HepG2 (cell line): ENCODE measurements at regions not wholly inside any gene's neighbourhood (a gene's known extent, or its start where the extent isn't known, plus 50 kb on each side); places are given as distances from the start of the nearest gene placed in this dataset.

Source experiments
- ATAC-seq: fragments of 200-7000 bp; cut with Tn5 transposase; 3 replicates; pipeline ENCODE4 v1.9.1; 2020; ENCODE audit warnings: mild to moderate bottlenecking, moderate library complexity
- BruUV-seq: library from RNA; stranded (reverse); fragments of 400-500 nt; replicated peaks from 2 replicates; lab custom pipeline; 2021; lab: Mats Ljungman, UMichigan
- CTCF ChIA-PET: fragments of 300-600 bp; formaldehyde crosslinking; extraction: SDS; loops from one replicate; lab custom pipeline; 2021; ENCODE audit warnings: low total read pairs, inconsistent platforms, low intra/inter-chr PET ratio; lab: Yijun Ruan, JAX
- POLR2A ChIA-PET: fragments of 350-600 bp; sonication (Branson Sonifier 250); formaldehyde crosslinking; loops from one replicate; lab custom pipeline; 2020; ENCODE audit warnings: antibody characterized with exemption, inconsistent platforms; lab: Yijun Ruan, JAX
- DNase-seq: peaks from one replicate; pipeline ENCODE4 v3.0.0-alpha.2; 2015; ENCODE audit warnings: low spot score
- FAIRE-seq: peaks from 3 replicates; lab custom pipeline; 2011; peaks lifted over from hg19 to GRCh38; lab: Jason Lieb, UNC
- H2AFZ ChIP-seq: one replicate; pipeline ENCODE4 v1.6.1; 2011; ENCODE audit warnings: low read length, inconsistent platforms
- H3K27ac ChIP-seq: fragments of 300-600 bp; 3 replicates; pipeline ENCODE4 v1.8.0; 2011; ENCODE audit warnings: mixed run types, mild to moderate bottlenecking, mixed read lengths, low read length, inconsistent platforms; ENCODE audit not compliant: insufficient read depth; ENCODE audit errors: extremely low read length
- H3K27me3 ChIP-seq, 2 experiments: fragments of 200-600 bp in 1 of 2; 2 replicates in 1 of 2; 3 replicates in 1 of 2; pipeline versions ENCODE4 v1.6.0 to v1.8.0; 2011; ENCODE audit warnings: low read length in 2 of 2, mild to moderate bottlenecking in 2 of 2, moderate library complexity in 2 of 2, inconsistent platforms in 1 of 2; ENCODE audit not compliant: insufficient read depth in 2 of 2, control insufficient read depth in 1 of 2
- H3K36me3 ChIP-seq, 2 experiments: fragments of 200-600 bp in 1 of 2; replicated peaks in 1 of 2; 2 replicates in 1 of 2; 3 replicates in 1 of 2; pipeline versions ENCODE4 v1.5.1 to v1.8.0; 2011; ENCODE audit warnings: low read length in 2 of 2, inconsistent platforms in 1 of 2; ENCODE audit not compliant: insufficient read depth in 2 of 2, control insufficient read depth in 1 of 2
- H3K4me1 ChIP-seq: 2 replicates; pipeline ENCODE4 v1.5.1; 2012; ENCODE audit warnings: low read length, inconsistent platforms; ENCODE audit not compliant: insufficient read depth
- H3K4me2 ChIP-seq: 2 replicates; pipeline ENCODE4 v1.6.0; 2011; ENCODE audit warnings: low read depth, low read length, inconsistent platforms
- H3K4me3 ChIP-seq, 3 experiments: fragments of 200-600 bp in 1 of 3; sonication (generic), shearing (Covaris generic) in 1 of 3; replicated peaks in 1 of 3; 2 replicates each; pipeline ENCODE4 v1.5.1; 2011 to 2016; ENCODE audit warnings: low read length in 3 of 3, inconsistent platforms in 2 of 3, low read depth in 2 of 3, mild to moderate bottlenecking in 2 of 3, control low read depth in 1 of 3, mixed read lengths in 1 of 3; ENCODE audit not compliant: insufficient read depth in 1 of 3
- H3K79me2 ChIP-seq: one replicate; pipeline ENCODE4 v1.6.1; 2011; ENCODE audit warnings: low read length, inconsistent platforms; ENCODE audit not compliant: insufficient read depth
- H3K9ac ChIP-seq: 2 replicates; pipeline ENCODE4 v1.6.0; 2011; ENCODE audit warnings: mild to moderate bottlenecking, low read depth, low read length, inconsistent platforms; ENCODE audit not compliant: insufficient read depth
- H3K9me3 ChIP-seq: 2 replicates; pipeline ENCODE4 v1.5.1; 2012; ENCODE audit warnings: mild to moderate bottlenecking, low read length
- H4K20me1 ChIP-seq: 2 replicates; pipeline ENCODE4 v1.6.0; 2011; ENCODE audit warnings: inconsistent platforms, mild to moderate bottlenecking, low read length, moderate library complexity; ENCODE audit not compliant: insufficient read depth
- CTCF ChIP-seq: sonication (generic); formaldehyde crosslinking; IDR thresholded peaks from 2 replicates; pipeline ENCODE4 v1.5.0; 2020; ENCODE audit warnings: mild to moderate bottlenecking, missing genetic modification reagents, moderate library complexity
- IKZF5 ChIP-seq: IDR thresholded peaks from 2 replicates; pipeline ENCODE4 v1.6.1; 2018; ENCODE audit warnings: missing genetic modification reagents, mild to moderate bottlenecking, missing compliant biosample characterization
- KLF6 ChIP-seq: IDR thresholded peaks from 2 replicates; pipeline ENCODE4 v1.8.0; 2016; ENCODE audit warnings: missing biosample characterization, missing genetic modification reagents
- MAFK ChIP-seq, 2 experiments: IDR thresholded peaks in 1 of 2; conservative IDR thresholded peaks in 1 of 2; 2 replicates each; pipeline ENCODE4 v1.6.1; 2011; ENCODE audit warnings: improper control_type of control experiment in 2 of 2, low read length in 2 of 2
- MIXL1 ChIP-seq: IDR thresholded peaks from 2 replicates; pipeline ENCODE4 v1.6.1; 2016
- RAD21 ChIP-seq: fragments of 450-650 bp; formaldehyde crosslinking; IDR thresholded peaks from 2 replicates; pipeline ENCODE4 v1.5.0; 2020; ENCODE audit warnings: mild to moderate bottlenecking
- SMC3 ChIP-seq: IDR thresholded peaks from 2 replicates; pipeline ENCODE4 v1.6.1; 2011; ENCODE audit warnings: low read length, improper control_type of control experiment
- SNAPC5 ChIP-seq: sonication (generic); formaldehyde crosslinking; IDR thresholded peaks from 2 replicates; pipeline ENCODE4 v1.8.1; 2023; ENCODE audit warnings: mild to moderate bottlenecking, missing genetic modification reagents, borderline replicate concordance
- STAG1 ChIP-seq: sonication (generic); formaldehyde crosslinking; IDR thresholded peaks from 2 replicates; pipeline ENCODE4 v1.4.0; 2020; ENCODE audit warnings: missing genetic modification reagents
- U2AF2 ChIP-seq: fragments of 200-400 bp; formaldehyde crosslinking; IDR thresholded peaks from 2 replicates; pipeline ENCODE4 v1.6.1; 2017; ENCODE audit warnings: low read depth, mild to moderate bottlenecking, low read length
- ZNF17 ChIP-seq: sonication (generic); formaldehyde crosslinking; IDR thresholded peaks from 2 replicates; pipeline ENCODE4 v1.5.0; 2020; ENCODE audit warnings: mild to moderate bottlenecking, missing genetic modification reagents
- ZNF503 ChIP-seq: sonication (generic); formaldehyde crosslinking; IDR thresholded peaks from 2 replicates; pipeline ENCODE4 v1.4.0; 2020; ENCODE audit warnings: missing genetic modification reagents
- WGBS: methylation state at CpG from one replicate; pipeline ENCODE4 v1.1.6; 2017; ENCODE audit warnings: low lambda C conversion rate; 5-methylcytosine and 5-hydroxymethylcytosine counted together
- in situ Hi-C: cut with HindIII; loops from 2 replicates; pipeline ENCODE4 v1.10.0; 2017; ENCODE audit warnings: low pct_unique_long_range_greater_than_20kb; ENCODE audit not compliant: extremely low pct_ligation_motif_present
- intact Hi-C: fragments of 100-400 bp; cut with micrococcal nuclease; formaldehyde crosslinking; loops from one replicate; pipeline ENCODE4 v1.10.0; 2022; ENCODE audit not compliant: unreplicated experiment
- TF ChIP-seq, protein P1 (sequence below): IDR thresholded peaks from 2 replicates; pipeline ENCODE4 v1.6.1; 2012; ENCODE audit warnings: inconsistent platforms

DNA sequence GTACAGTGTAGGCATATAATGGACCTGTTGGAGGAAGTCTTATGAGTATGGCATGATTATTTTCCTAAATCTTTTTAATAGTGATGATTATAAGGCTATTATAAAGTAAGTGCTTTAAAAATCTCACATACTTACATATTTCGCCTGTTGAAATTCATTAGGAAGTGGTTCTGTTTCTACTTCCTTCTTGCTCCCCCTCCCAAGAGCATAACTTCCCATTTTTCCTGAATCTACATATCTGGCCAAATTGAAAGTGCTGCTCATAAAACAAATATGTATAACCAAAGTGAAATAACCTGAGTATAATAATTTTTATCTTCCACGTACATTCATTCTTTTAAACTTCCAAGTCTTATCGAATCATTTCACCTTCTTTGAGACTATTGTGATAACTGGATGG, 455.6 kb upstream of the SEL1L start (continued):
- TF ChIP-seq ZNF503 (CRISPR knock-in tag), result no peak
- TF ChIP-seq MAFK (conservative IDR thresholded peaks at IDR 0.05 in 1 of 2, IDR thresholded peaks at IDR 0.05 in 1 of 2; ENCODE audit: low read length in 2 of 2), result no peak
- no peak for TF ChIP-seq IKZF5 (CRISPR knock-in tag)
- TF ChIP-seq KLF6 (CRISPR knock-in tag), result no peak
- TF ChIP-seq, protein P1, sequence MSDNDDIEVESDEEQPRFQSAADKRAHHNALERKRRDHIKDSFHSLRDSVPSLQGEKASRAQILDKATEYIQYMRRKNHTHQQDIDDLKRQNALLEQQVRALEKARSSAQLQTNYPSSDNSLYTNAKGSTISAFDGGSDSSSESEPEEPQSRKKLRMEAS, result no peak
- TF ChIP-seq U2AF2, result no peak

GRCh38 chr14:81990312-81990761, 456.7 kb upstream of the SEL1L start:
- in situ Hi-C loops (no loop called here), intact Hi-C loops (loop anchor here (1.0 to 10.0 kb wide), 3 partner anchors 280 to 724 kb away; no protein-coding TSS in a partner anchor)
- Histone ChIP-seq H3K4me3 (no peak overlapping the region), H3K4me1 (peaks cover 11% of the 10 kb centered on the region), H2AFZ (no peak overlapping the region), H4K20me1 (no peaks in the 10 kb centered on the region), H3K4me2 (no peak overlapping the region), H3K27me3 (no peaks in the 10 kb centered on the region), H3K9ac (no peak overlapping the region), H3K27ac (no peak overlapping the region), H3K79me2 (no peaks in the 10 kb centered on the region), H3K36me3 (no peaks in the 10 kb centered on the region), H3K9me3 (no peaks in the 10 kb centered on the region)
- TF ChIP-seq ZNF17 (CRISPR knock-in tag), result no peak
- peak; percentile 80 for TF ChIP-seq CTCF (CRISPR knock-in tag)
- TF ChIP-seq MIXL1 (CRISPR knock-in tag), result 0 out of 2 replicates have a peak, but pooled peaks have one; percentile 18
- TF ChIP-seq SNAPC5, result no peak
- peak; percentile 64 for TF ChIP-seq RAD21 (CRISPR knock-in tag)
- peak; percentile 87 for TF ChIP-seq STAG1
- peak; percentile 59 for TF ChIP-seq SMC3
- DNase-seq (peak; percentile 33), ATAC-seq (peak; percentile 45; the same call in 1 of the 3 replicates), FAIRE-seq (peak; percentile 78)
- BruUV-seq, result no TSS peak
- POLR2A ChIA-PET, result no interaction called here
- CTCF ChIA-PET, result interaction anchor here (0.6 kb wide), 1 partner anchor 1081 kb away, joined by 3 read pairs; no protein-coding TSS in a partner anchor
- WGBS, result 17% methylated on average over 7 of the region's 7 CpGs
